OCI-LY1 (cell line): ENCODE measurements at regions not wholly inside any gene's neighbourhood (a gene's known extent, or its start where the extent isn't known, plus 50 kb on each side); places are given as distances from the start of the nearest gene placed in this dataset.

ENCODE experiments used
- H2AFZ ChIP-seq: fragments of 200-600 bp; sonication (generic), shearing (Covaris generic); 2 replicates; pipeline ENCODE4 v1.6.0; 2014; ENCODE audit warnings: antibody characterized with exemption, mild to moderate bottlenecking, low read length
- H3F3A ChIP-seq: fragments of 200-600 bp; sonication (generic), shearing (Covaris generic); 2 replicates; pipeline ENCODE4 v1.6.0; 2014; ENCODE audit warnings: mild to moderate bottlenecking, antibody characterized with exemption, low read length, moderate library complexity; ENCODE audit not compliant: insufficient read depth
- H3K27ac ChIP-seq: fragments of 200-600 bp; sonication (generic); 2 replicates; pipeline ENCODE4 v1.5.1; 2014; ENCODE audit warnings: low read length, mixed run types, mild to moderate bottlenecking, low read depth; ENCODE audit not compliant: poor library complexity, severe bottlenecking
- H3K27me3 ChIP-seq: fragments of 200-600 bp; sonication (generic); 2 replicates; pipeline ENCODE4 v1.6.0; 2014; ENCODE audit warnings: antibody characterized with exemption, mild to moderate bottlenecking, low read length, moderate library complexity; ENCODE audit not compliant: insufficient read depth
- H3K36me3 ChIP-seq: fragments of 200-600 bp; sonication (generic); 2 replicates; pipeline ENCODE4 v1.6.1; 2014; ENCODE audit warnings: mild to moderate bottlenecking, antibody characterized with exemption, low read length, moderate library complexity, mixed read lengths; ENCODE audit not compliant: insufficient read depth
- H3K4me1 ChIP-seq: fragments of 200-600 bp; sonication (generic); 2 replicates; pipeline ENCODE4 v1.5.1; 2014; ENCODE audit warnings: mild to moderate bottlenecking, low read length, moderate library complexity; ENCODE audit not compliant: insufficient read depth, severe bottlenecking
- H3K4me2 ChIP-seq: fragments of 200-600 bp; sonication (generic), shearing (Covaris generic); 2 replicates; pipeline ENCODE4 v1.6.1; 2014; ENCODE audit warnings: low read length
- H3K4me3 ChIP-seq: fragments of 200-600 bp; sonication (generic); 2 replicates; pipeline ENCODE4 v1.5.1; 2014; ENCODE audit warnings: low read length, low read depth, mild to moderate bottlenecking, mixed read lengths; ENCODE audit not compliant: poor library complexity, severe bottlenecking
- H3K79me2 ChIP-seq: fragments of 200-600 bp; shearing (Covaris generic); 2 replicates; pipeline ENCODE4 v1.6.1; 2016; ENCODE audit warnings: mixed run types, low read length, mixed read lengths; ENCODE audit not compliant: insufficient read depth
- H3K9ac ChIP-seq: fragments of 200-600 bp; sonication (generic), shearing (Covaris generic); 2 replicates; pipeline ENCODE4 v1.6.1; 2014; ENCODE audit warnings: mild to moderate bottlenecking, low read length, mixed read lengths
- H3K9me2 ChIP-seq: fragments of 200-600 bp; sonication (generic), shearing (Covaris generic); 2 replicates; pipeline ENCODE4 v1.6.1; 2014; ENCODE audit warnings: low read depth, mild to moderate bottlenecking, low read length, mixed read lengths
- H3K9me3 ChIP-seq: fragments of 200-600 bp; shearing (Covaris generic); 2 replicates; pipeline ENCODE4 v1.6.1; 2014; ENCODE audit warnings: low read length, mixed read lengths
- H4K20me1 ChIP-seq: fragments of 200-600 bp; sonication (generic), shearing (Covaris generic); 2 replicates; pipeline ENCODE4 v1.6.0; 2016; ENCODE audit warnings: mild to moderate bottlenecking, low read length; ENCODE audit not compliant: insufficient read depth
- EZH2 ChIP-seq: fragments of 200-600 bp; sonication (generic), shearing (Covaris generic); IDR thresholded peaks from 2 replicates; pipeline ENCODE4 v1.8.0; 2017; ENCODE audit warnings: borderline replicate concordance, mixed run types, mild to moderate bottlenecking, antibody characterized with exemption, low read length, moderate library complexity, mixed read lengths
- TF ChIP-seq, protein P1 (sequence below): fragments of 200-600 bp; sonication (generic), shearing (Covaris generic); IDR thresholded peaks from 2 replicates; pipeline ENCODE4 v1.5.1; 2017; ENCODE audit warnings: mild to moderate bottlenecking, antibody characterized with exemption, low read length, moderate library complexity, mixed read lengths

DNA sequence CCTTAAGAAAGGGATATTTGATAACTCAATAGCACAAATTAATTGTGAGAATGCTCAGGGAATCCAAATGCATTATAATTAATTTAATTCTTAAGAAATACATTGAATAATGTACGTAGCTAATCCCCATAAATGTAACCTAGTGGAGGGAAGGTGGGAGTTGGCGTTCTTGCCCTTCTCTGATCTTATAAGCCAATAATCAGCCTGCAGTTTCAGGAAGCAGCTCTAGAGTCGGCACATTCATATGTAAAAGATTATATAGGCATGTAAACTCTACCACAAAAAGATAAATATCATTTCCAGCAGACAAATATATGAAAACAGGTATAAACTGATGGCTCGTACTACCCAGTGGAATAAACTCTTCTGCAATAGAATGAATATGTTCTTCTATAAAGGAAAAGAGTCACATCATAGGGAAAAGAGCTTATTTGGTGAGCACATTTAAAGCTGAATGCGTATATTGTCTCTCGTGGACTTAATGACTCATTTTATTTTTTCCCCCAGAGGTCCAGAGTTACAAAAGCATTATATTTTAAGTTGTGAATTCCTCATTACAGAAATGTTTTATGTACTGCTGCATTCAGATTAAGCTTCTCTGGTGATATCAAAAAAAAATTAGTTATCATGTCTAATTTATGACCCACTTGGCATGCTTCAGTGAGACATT lies 112.2 kb downstream of the TFAP2A start:
- Histone ChIP-seq H3K36me3 (no peaks in the 10 kb centered on the region), H3K9me3 (no peaks in the 10 kb centered on the region), H3K4me1 (no peaks in the 10 kb centered on the region), H3K9ac (no peak overlapping the region), H3K27me3 (no peaks in the 10 kb centered on the region), H3K9me2 (no peaks in the 10 kb centered on the region), H4K20me1 (no peaks in the 10 kb centered on the region), H3K79me2 (no peaks in the 10 kb centered on the region), H3K4me2 (no peak overlapping the region), H3F3A (no peaks in the 10 kb centered on the region), H3K27ac (no peak overlapping the region), H3K4me3 (no peak overlapping the region), H2AFZ (no peak overlapping the region)
- TF ChIP-seq EZH2: no peak
- TF ChIP-seq, protein P1, sequence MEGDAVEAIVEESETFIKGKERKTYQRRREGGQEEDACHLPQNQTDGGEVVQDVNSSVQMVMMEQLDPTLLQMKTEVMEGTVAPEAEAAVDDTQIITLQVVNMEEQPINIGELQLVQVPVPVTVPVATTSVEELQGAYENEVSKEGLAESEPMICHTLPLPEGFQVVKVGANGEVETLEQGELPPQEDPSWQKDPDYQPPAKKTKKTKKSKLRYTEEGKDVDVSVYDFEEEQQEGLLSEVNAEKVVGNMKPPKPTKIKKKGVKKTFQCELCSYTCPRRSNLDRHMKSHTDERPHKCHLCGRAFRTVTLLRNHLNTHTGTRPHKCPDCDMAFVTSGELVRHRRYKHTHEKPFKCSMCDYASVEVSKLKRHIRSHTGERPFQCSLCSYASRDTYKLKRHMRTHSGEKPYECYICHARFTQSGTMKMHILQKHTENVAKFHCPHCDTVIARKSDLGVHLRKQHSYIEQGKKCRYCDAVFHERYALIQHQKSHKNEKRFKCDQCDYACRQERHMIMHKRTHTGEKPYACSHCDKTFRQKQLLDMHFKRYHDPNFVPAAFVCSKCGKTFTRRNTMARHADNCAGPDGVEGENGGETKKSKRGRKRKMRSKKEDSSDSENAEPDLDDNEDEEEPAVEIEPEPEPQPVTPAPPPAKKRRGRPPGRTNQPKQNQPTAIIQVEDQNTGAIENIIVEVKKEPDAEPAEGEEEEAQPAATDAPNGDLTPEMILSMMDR: no peak

DNA sequence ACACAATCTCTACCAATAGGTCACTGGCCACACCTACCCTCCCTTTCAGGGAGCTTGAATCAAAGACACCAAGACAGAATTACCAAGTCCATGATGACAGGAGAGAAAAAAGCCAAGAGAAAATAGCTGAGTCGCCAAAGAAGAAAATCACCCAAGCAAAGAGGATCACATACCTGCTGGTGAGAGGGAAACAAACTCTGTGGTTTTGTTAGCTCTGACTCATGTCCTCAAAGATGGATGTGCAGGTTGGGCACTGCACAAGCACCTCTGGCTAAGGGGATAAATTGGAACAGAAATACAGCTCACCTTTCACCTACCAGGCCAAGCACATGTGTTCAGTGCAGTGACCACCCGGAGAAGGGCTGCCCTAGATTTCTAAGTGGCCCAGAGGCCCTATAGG lies 114.8 kb downstream of the TFAP2A start:
- Histone ChIP-seq H2AFZ (no peak overlapping the region), H3K4me1 (no peaks in the 10 kb centered on the region), H3K27me3 (peaks cover 4% of the 10 kb centered on the region), H3K27ac (no peak overlapping the region), H3K9me3 (no peaks in the 10 kb centered on the region), H3F3A (no peaks in the 10 kb centered on the region), H3K36me3 (no peaks in the 10 kb centered on the region), H3K4me3 (no peak overlapping the region), H3K79me2 (no peaks in the 10 kb centered on the region), H3K4me2 (no peak overlapping the region), H4K20me1 (no peaks in the 10 kb centered on the region), H3K9ac (no peak overlapping the region), H3K9me2 (no peaks in the 10 kb centered on the region)
- TF ChIP-seq, protein P1: no peak
- no peak for TF ChIP-seq EZH2

DNA sequence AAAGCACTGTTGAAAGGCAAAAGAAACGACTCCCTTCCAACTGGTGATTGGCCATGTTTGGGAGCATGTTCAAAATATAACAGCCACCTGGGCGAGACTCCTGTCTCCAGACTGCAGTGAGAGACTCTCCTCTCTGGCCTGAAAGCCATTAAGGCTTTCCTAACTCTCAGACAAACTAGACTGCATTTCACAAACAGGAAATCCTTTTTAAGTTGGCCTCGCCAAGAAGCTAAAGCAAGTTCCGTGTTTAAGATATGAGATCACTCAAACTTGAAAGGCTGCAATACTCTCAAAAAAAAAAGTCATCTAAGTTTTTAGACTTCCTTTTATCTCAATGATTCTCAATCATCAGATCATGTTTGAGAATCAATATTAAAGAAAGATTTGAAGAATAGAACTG lies 117.0 kb downstream of the TFAP2A start:
- Histone ChIP-seq H3K4me1 (no peaks in the 10 kb centered on the region), H3K36me3 (no peaks in the 10 kb centered on the region), H3K27me3 (peaks cover 4% of the 10 kb centered on the region), H2AFZ (no peak overlapping the region), H3K4me3 (no peak overlapping the region), H3K9me2 (no peaks in the 10 kb centered on the region), H4K20me1 (no peaks in the 10 kb centered on the region), H3F3A (no peaks in the 10 kb centered on the region), H3K27ac (no peak overlapping the region), H3K79me2 (no peaks in the 10 kb centered on the region), H3K9me3 (no peaks in the 10 kb centered on the region), H3K9ac (no peak overlapping the region), H3K4me2 (no peak overlapping the region)
- no peak for TF ChIP-seq EZH2
- TF ChIP-seq, protein P1: no peak
